ENCODE measurements at regions not wholly inside any gene's neighbourhood (a gene's known extent, or its start where the extent isn't known, plus 50 kb on each side); places are given as distances from the start of the nearest gene placed in this dataset.
"Not testable (repeated sequence)": the region's sequence is repeated elsewhere in the genome, so short reads cannot be mapped to it uniquely, and the experiment has no call there.

GRCh38 chr13:59398661-59399060 is 765.1 kb downstream of the DIAPH3 start:
- DNase-seq (no peak), ATAC-seq (no peak)
- H3K27ac ChIP-seq: no peak overlapping the region
- no peaks in the 10 kb centered on the region for H3K4me1 ChIP-seq
- H3K4me3 ChIP-seq: no peak overlapping the region
- H3K27me3 ChIP-seq: no peaks in the 10 kb centered on the region
- TF ChIP-seq CTCF (IDR thresholded peaks at IDR 0.05): no peak
- H3K9me3 ChIP-seq: no peaks in the 10 kb centered on the region
- H3K36me3 ChIP-seq: no peaks in the 10 kb centered on the region
- intact Hi-C loops (cut with DNase I): no loop called here

- no peak for TF ChIP-seq CTCF (IDR thresholded peaks at IDR 0.05)
- ATAC-seq: no peak
These were observed 764.2 kb downstream of the DIAPH3 start for GRCh38 chr13:59399513-59399912.

DNA sequence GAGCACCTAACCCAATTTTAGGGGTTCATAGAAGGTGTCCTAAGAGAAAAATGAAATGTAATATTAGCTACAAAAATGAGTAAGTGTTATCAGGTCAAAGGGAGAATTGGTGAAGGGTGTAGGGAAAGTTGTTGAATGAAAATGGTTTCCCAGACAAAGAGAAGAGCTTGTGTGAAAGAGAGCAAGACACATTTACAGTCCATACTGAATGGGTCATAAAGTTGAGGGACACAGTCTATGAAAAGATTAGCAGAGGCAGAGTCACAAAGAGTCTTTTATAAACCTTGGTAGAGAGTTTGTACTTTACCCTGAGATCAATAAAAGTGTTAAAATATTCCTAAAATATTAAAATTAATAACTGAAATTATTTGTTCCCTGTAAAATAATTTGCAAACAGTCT is 759.4 kb downstream of the DIAPH3 start:
- ATAC-seq (no peak), DNase-seq (no peak)
- no peaks in the 10 kb centered on the region for H3K4me1 ChIP-seq
- H3K9me3 ChIP-seq: peaks cover 9% of the 10 kb centered on the region
- no peaks in the 10 kb centered on the region for H3K27me3 ChIP-seq
- H3K27ac ChIP-seq: no peak overlapping the region
- intact Hi-C loops (cut with DNase I): no loop called here
- no peak overlapping the region for H3K4me3 ChIP-seq
- no peak for TF ChIP-seq CTCF (IDR thresholded peaks at IDR 0.05)
- H3K36me3 ChIP-seq: no peaks in the 10 kb centered on the region

More at GRCh38 chr13:59399513-59399912, 764.2 kb downstream of the DIAPH3 start:
- Histone ChIP-seq H3K9me3 (no peaks in the 10 kb centered on the region), H3K27me3 (no peaks in the 10 kb centered on the region), H3K4me1 (no peaks in the 10 kb centered on the region), H3K4me3 (no peak overlapping the region), H3K36me3 (no peaks in the 10 kb centered on the region), H3K27ac (no peak overlapping the region)
- no peak for DNase-seq
- intact Hi-C loops (cut with DNase I): no loop called here

DNA sequence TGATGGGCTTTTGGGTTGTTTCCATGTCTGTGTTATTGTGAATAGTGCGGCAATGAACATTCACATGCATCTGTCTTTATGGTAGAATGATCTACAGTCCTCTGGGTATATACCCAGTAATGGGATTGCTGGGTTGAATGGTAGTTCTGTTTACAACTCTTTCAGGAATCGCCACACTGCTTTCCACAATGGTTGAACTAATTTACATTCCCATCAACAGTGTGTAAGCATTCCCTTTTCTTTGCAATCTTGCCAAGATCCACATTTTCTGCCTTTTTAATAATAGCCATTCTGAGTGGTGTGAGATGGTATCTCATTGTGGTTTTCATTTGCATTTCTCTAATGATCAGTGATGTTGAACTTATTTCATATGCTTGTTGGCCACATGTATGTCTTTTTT is 756.5 kb downstream of the DIAPH3 start:
- ATAC-seq; intact Hi-C loops (cut with DNase I); H3K27ac ChIP-seq; H3K9me3 ChIP-seq; H3K4me3 ChIP-seq; H3K27me3 ChIP-seq; DNase-seq; H3K36me3 ChIP-seq; H3K4me1 ChIP-seq: not testable (repeated sequence)

GRCh38 chr13:59408738-59409137 is 755.0 kb downstream of the DIAPH3 start:
- no peak for DNase-seq
- no peaks in the 10 kb centered on the region for H3K4me1 ChIP-seq
- no peaks in the 10 kb centered on the region for H3K36me3 ChIP-seq
- peaks cover 9% of the 10 kb centered on the region for H3K9me3 ChIP-seq
- no peak for ATAC-seq
- no peak for TF ChIP-seq CTCF (IDR thresholded peaks at IDR 0.05)
- H3K27me3 ChIP-seq: no peaks in the 10 kb centered on the region
- H3K27ac ChIP-seq: no peak overlapping the region
- intact Hi-C loops (cut with DNase I): no loop called here
- H3K4me3 ChIP-seq: no peak overlapping the region

DNA sequence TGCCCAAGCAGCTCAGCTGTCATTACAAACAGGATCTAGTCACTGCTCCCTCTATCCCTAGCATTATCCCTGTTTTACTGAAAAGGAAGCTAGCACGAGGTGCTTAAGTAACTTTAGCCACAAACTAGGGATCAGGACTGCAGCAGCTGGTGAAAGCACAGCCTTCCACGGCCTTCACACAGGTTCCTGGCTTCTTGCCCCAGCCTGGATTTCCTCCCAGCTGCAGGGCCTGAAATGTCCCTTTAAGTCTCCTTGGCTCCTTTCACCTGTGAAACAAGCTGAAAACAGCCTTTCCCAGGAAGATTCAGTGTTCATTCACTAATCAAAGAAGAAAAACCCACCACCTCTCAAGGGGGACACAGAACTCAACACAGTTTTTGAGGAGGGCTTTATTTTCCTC is 754.5 kb downstream of the DIAPH3 start:
- DNase-seq: no peak
- no peaks in the 10 kb centered on the region for H3K27me3 ChIP-seq
- intact Hi-C loops (cut with DNase I): no loop called here
- H3K36me3 ChIP-seq: no peaks in the 10 kb centered on the region
- H3K4me1 ChIP-seq: no peaks in the 10 kb centered on the region
- no peak overlapping the region for H3K4me3 ChIP-seq
- H3K9me3 ChIP-seq: peaks cover 9% of the 10 kb centered on the region
- no peak for TF ChIP-seq CTCF (IDR thresholded peaks at IDR 0.05)
- no peak overlapping the region for H3K27ac ChIP-seq
- ATAC-seq: no peak

All from upper lobe of right lung (tissue), 1 donor.